Mesodermal cell (in vitro differentiated cells): ENCODE measurements at regions not wholly inside any gene's neighbourhood (a gene's known extent, or its start where the extent isn't known, plus 50 kb on each side); places are given as distances from the start of the nearest gene placed in this dataset.

Source experiments
- H3K27ac ChIP-seq: 2 replicates; pipeline ENCODE4 v1.7.0; 2013; ENCODE audit warnings: mild to moderate bottlenecking, low read depth, low read length, moderate library complexity; ENCODE audit not compliant: severe bottlenecking
- H3K36me3 ChIP-seq: 2 replicates; pipeline ENCODE4 v1.7.1; 2013; ENCODE audit warnings: mild to moderate bottlenecking, low read length, moderate library complexity; ENCODE audit not compliant: control insufficient read depth, insufficient read depth
- H3K4me1 ChIP-seq: one replicate; pipeline ENCODE4 v1.7.1; 2013; ENCODE audit warnings: mild to moderate bottlenecking, low read length; ENCODE audit not compliant: insufficient read depth, control insufficient read depth, poor library complexity, severe bottlenecking
- H3K4me3 ChIP-seq: 2 replicates; pipeline ENCODE4 v1.7.0; 2013; ENCODE audit warnings: low read length, control low read depth, mild to moderate bottlenecking; ENCODE audit not compliant: insufficient read depth, poor library complexity, severe bottlenecking; ENCODE audit errors: extremely low read depth
- H3K9me3 ChIP-seq: 2 replicates; pipeline ENCODE4 v1.7.1; 2013; ENCODE audit warnings: mild to moderate bottlenecking, low read length, moderate library complexity; ENCODE audit not compliant: control insufficient read depth
- WGBS, 2 experiments: methylation state at CpG; one replicate each; pipeline ENCODE4 v1.1.5; 2013; ENCODE audit warnings: missing lambda C conversion rate in 2 of 2; ENCODE audit not compliant: insufficient coverage in 2 of 2; 5-methylcytosine and 5-hydroxymethylcytosine counted together

GRCh38 chr7:36066343-36066664 lies 86.8 kb upstream of the EEPD1 start:
- no peaks in the 10 kb centered on the region for H3K4me1 ChIP-seq
- H3K4me3 ChIP-seq = no peak overlapping the region
- no peak overlapping the region for H3K27ac ChIP-seq
- H3K36me3 ChIP-seq = no peaks in the 10 kb centered on the region
- 94% methylated on average over 3 of the region's 3 CpGs; no CpG with 5 or more reads in 1 of the 2 experiments for WGBS, 2 experiments
- H3K9me3 ChIP-seq = no peaks in the 10 kb centered on the region

GRCh38 chr7:36070230-36070629 lies 82.8 kb upstream of the EEPD1 start:
- no peak overlapping the region for H3K27ac ChIP-seq
- no peak overlapping the region for H3K4me3 ChIP-seq
- H3K9me3 ChIP-seq = no peaks in the 10 kb centered on the region
- WGBS, 2 experiments = 91 to 93% methylated on average over 7 to 8 of the region's 8 CpGs
- no peaks in the 10 kb centered on the region for H3K36me3 ChIP-seq
- H3K4me1 ChIP-seq = no peaks in the 10 kb centered on the region

GRCh38 chr7:36071605-36072004 lies 81.4 kb upstream of the EEPD1 start:
- Histone ChIP-seq H3K4me1 (no peaks in the 10 kb centered on the region), H3K4me3 (no peak overlapping the region), H3K27ac (no peak overlapping the region), H3K36me3 (no peaks in the 10 kb centered on the region), H3K9me3 (no peaks in the 10 kb centered on the region)
- 71 to 100% methylated on average over 1 of the region's 1 CpG for WGBS, 2 experiments

GRCh38 chr7:36072620-36073019 lies 80.4 kb upstream of the EEPD1 start:
- no peaks in the 10 kb centered on the region for H3K36me3 ChIP-seq
- H3K4me3 ChIP-seq = no peak overlapping the region
- H3K9me3 ChIP-seq = no peaks in the 10 kb centered on the region
- WGBS, 2 experiments = 89 to 98% methylated on average over 4 of the region's 4 CpGs
- no peaks in the 10 kb centered on the region for H3K4me1 ChIP-seq
- H3K27ac ChIP-seq = no peak overlapping the region

GRCh38 chr7:36075561-36075960 lies 77.5 kb upstream of the EEPD1 start:
- no peaks in the 10 kb centered on the region for H3K4me1 ChIP-seq
- H3K27ac ChIP-seq = no peak overlapping the region
- H3K36me3 ChIP-seq = no peaks in the 10 kb centered on the region

GRCh38 chr7:36076074-36076473 lies 77.0 kb upstream of the EEPD1 start:
- no peaks in the 10 kb centered on the region for H3K4me1 ChIP-seq
- H3K27ac ChIP-seq = no peak overlapping the region
- no peaks in the 10 kb centered on the region for H3K36me3 ChIP-seq
- no peak overlapping the region for H3K4me3 ChIP-seq
- 93 to 100% methylated on average over 2 to 3 of the region's 5 CpGs for WGBS, 2 experiments
- H3K9me3 ChIP-seq = no peaks in the 10 kb centered on the region

More at GRCh38 chr7:36075561-36075960, 77.5 kb upstream of the EEPD1 start:
- H3K4me3 ChIP-seq = no peak overlapping the region
- H3K9me3 ChIP-seq = no peaks in the 10 kb centered on the region

- Histone ChIP-seq H3K36me3 (no peaks in the 10 kb centered on the region), H3K9me3 (no peaks in the 10 kb centered on the region), H3K4me3 (no peak overlapping the region), H3K27ac (no peak overlapping the region), H3K4me1 (no peaks in the 10 kb centered on the region)
- WGBS, 2 experiments = 86 to 97% methylated on average over 7 to 9 of the region's 13 CpGs
Measured at GRCh38 chr7:36078816-36079360, 74.2 kb upstream of the EEPD1 start.

- WGBS, 2 experiments = 94 to 100% methylated on average over 4 of the region's 5 CpGs
- Histone ChIP-seq H3K4me3 (no peak overlapping the region), H3K9me3 (no peaks in the 10 kb centered on the region), H3K36me3 (no peaks in the 10 kb centered on the region), H3K4me1 (no peaks in the 10 kb centered on the region), H3K27ac (no peak overlapping the region)
Measured at GRCh38 chr7:36079446-36080025, 73.5 kb upstream of the EEPD1 start.

GRCh38 chr7:36080843-36081242 lies 72.2 kb upstream of the EEPD1 start:
- H3K36me3 ChIP-seq = no peaks in the 10 kb centered on the region
- WGBS, 2 experiments = 86 to 95% methylated on average over 4 to 5 of the region's 5 CpGs
- H3K4me1 ChIP-seq = no peaks in the 10 kb centered on the region
- H3K4me3 ChIP-seq = no peak overlapping the region
- no peak overlapping the region for H3K27ac ChIP-seq
- H3K9me3 ChIP-seq = no peaks in the 10 kb centered on the region

- no peaks in the 10 kb centered on the region for H3K9me3 ChIP-seq
- 86 to 95% methylated on average over 2 to 3 of the region's 4 CpGs for WGBS, 2 experiments
- H3K36me3 ChIP-seq = no peaks in the 10 kb centered on the region
- H3K27ac ChIP-seq = no peak overlapping the region
- no peaks in the 10 kb centered on the region for H3K4me1 ChIP-seq
- no peak overlapping the region for H3K4me3 ChIP-seq
Measured at GRCh38 chr7:36082216-36082615, 70.8 kb upstream of the EEPD1 start.

GRCh38 chr7:36082910-36083309 lies 70.1 kb upstream of the EEPD1 start:
- 83 to 100% methylated on average over 2 of the region's 5 CpGs for WGBS, 2 experiments

More at GRCh38 chr7:36082910-36083309, 70.1 kb upstream of the EEPD1 start:
- H3K27ac ChIP-seq = no peak overlapping the region
- H3K4me1 ChIP-seq = no peaks in the 10 kb centered on the region
- no peak overlapping the region for H3K4me3 ChIP-seq
- no peaks in the 10 kb centered on the region for H3K9me3 ChIP-seq
- no peaks in the 10 kb centered on the region for H3K36me3 ChIP-seq
